Panc1 (cell line): ENCODE measurements at regions not wholly inside any gene's neighbourhood (a gene's known extent, or its start where the extent isn't known, plus 50 kb on each side); places are given as distances from the start of the nearest gene placed in this dataset.

ENCODE experiments used
- ATAC-seq: fragments of 200-7000 bp; cut with Tn5 transposase; 2 replicates; pipeline ENCODE4 v1.9.1; 2020; ENCODE audit warnings: mild to moderate bottlenecking, moderate library complexity
- BruUV-seq: library from RNA; stranded (reverse); fragments of 400-500 nt; replicated peaks from 2 replicates; lab custom pipeline; 2021; lab: Mats Ljungman, UMichigan
- CTCF ChIA-PET: fragments of 300-600 bp; sonication (Branson Sonifier 250); formaldehyde crosslinking; loops from one replicate; lab custom pipeline; 2022; ENCODE audit warnings: antibody characterized with exemption; lab: Charles Lee
- POLR2A ChIA-PET: fragments of 300-600 bp; sonication (Branson Sonifier 250); formaldehyde crosslinking; loops from one replicate; lab custom pipeline; 2022; ENCODE audit warnings: antibody characterized with exemption; lab: Charles Lee
- DNase-seq: peaks from one replicate; pipeline ENCODE4 v3.0.0-alpha.2; 2010; ENCODE audit warnings: low read depth, low spot score
- H3K27ac ChIP-seq: 2 replicates; pipeline ENCODE4 v1.5.1; 2011; ENCODE audit warnings: mild to moderate bottlenecking, low read length, inconsistent platforms
- H3K27me3 ChIP-seq: fragments of 200-500 bp; sonication (Bioruptor generic); 2 replicates; pipeline ENCODE4 v1.6.0; 2014; ENCODE audit warnings: low read length, inconsistent platforms; ENCODE audit not compliant: control insufficient read depth, insufficient read depth
- H3K36me3 ChIP-seq: fragments of 200-500 bp; sonication (Bioruptor generic); 2 replicates; pipeline ENCODE4 v1.5.1; 2014; ENCODE audit warnings: inconsistent platforms, mild to moderate bottlenecking, low read length, moderate library complexity; ENCODE audit not compliant: control insufficient read depth, insufficient read depth
- H3K4me1 ChIP-seq: 2 replicates; pipeline ENCODE4 v1.5.1; 2011; ENCODE audit warnings: inconsistent platforms, mild to moderate bottlenecking, low read length, moderate library complexity; ENCODE audit not compliant: control insufficient read depth, insufficient read depth
- H3K4me3 ChIP-seq, 2 experiments: 2 replicates each; pipeline ENCODE4 v1.5.1; 2011 to 2012; ENCODE audit warnings: low read depth in 2 of 2, low read length in 2 of 2, mild to moderate bottlenecking in 2 of 2, inconsistent platforms in 1 of 2, moderate library complexity in 1 of 2
- H3K9me3 ChIP-seq: fragments of 200-500 bp; sonication (Bioruptor generic); 2 replicates; pipeline ENCODE4 v1.5.1; 2014; ENCODE audit warnings: low read depth, mild to moderate bottlenecking, inconsistent platforms, low read length, moderate library complexity; ENCODE audit not compliant: control insufficient read depth, insufficient read depth
- CTCF ChIP-seq: fragments of 450-650 bp; IDR thresholded peaks from 2 replicates; pipeline ENCODE4 v1.5.1; 2017; ENCODE audit warnings: mild to moderate bottlenecking
- POLR2AphosphoS5 ChIP-seq: IDR thresholded peaks from 2 replicates; pipeline ENCODE4 v1.6.1; 2012; ENCODE audit warnings: mild to moderate bottlenecking, low read depth, low read length, moderate library complexity
- REST ChIP-seq, 2 experiments: IDR thresholded peaks; 2 replicates each; pipeline ENCODE4 v1.6.1; 2011 to 2012; ENCODE audit warnings: low read depth in 2 of 2, control low read depth in 1 of 2, low read length in 1 of 2, mild to moderate bottlenecking in 1 of 2, moderate library complexity in 1 of 2; ENCODE audit not compliant: insufficient read depth in 1 of 2
- SIN3A ChIP-seq: IDR thresholded peaks from 2 replicates; pipeline ENCODE4 v1.6.1; 2012; ENCODE audit warnings: low read depth, mild to moderate bottlenecking, low read length, moderate library complexity, borderline replicate concordance; ENCODE audit not compliant: insufficient read depth
- TCF7L2 ChIP-seq: IDR thresholded peaks from 2 replicates; pipeline ENCODE4 v1.6.1; 2011; ENCODE audit warnings: mild to moderate bottlenecking, low read depth, low read length, inconsistent platforms
- in situ Hi-C: cut with HindIII; loops from 2 replicates; pipeline ENCODE4 v1.10.0; 2016; ENCODE audit warnings: low sequenced_read_pairs, low pct_unique_long_range_greater_than_20kb
- intact Hi-C: fragments of 100-400 bp; cut with micrococcal nuclease; formaldehyde crosslinking; loops from one replicate; pipeline ENCODE4 v1.10.0; 2022; ENCODE audit not compliant: unreplicated experiment

GRCh38 chr1:70893381-70893780 is 154.2 kb downstream of the PTGER3 start:
- Histone ChIP-seq H3K36me3 (no peaks in the 10 kb centered on the region), H3K4me3 (no peak overlapping the region), H3K9me3 (no peaks in the 10 kb centered on the region), H3K4me1 (no peaks in the 10 kb centered on the region), H3K27me3 (no peaks in the 10 kb centered on the region), H3K27ac (no peak overlapping the region)
- DNase-seq, result no peak
- in situ Hi-C loops (no loop called here), intact Hi-C loops (no loop called here)
- TF ChIP-seq SIN3A (no peak), CTCF (no peak), POLR2AphosphoS5 (no peak), TCF7L2 (no peak), REST (IDR thresholded peaks at IDR 0.05; ENCODE audit: insufficient read depth in 1 of 2, low read depth in 2 of 2, low read length in 1 of 2) (no peak)
- no TSS peak for BruUV-seq
- POLR2A ChIA-PET, result no interaction called here
- CTCF ChIA-PET, result no interaction called here
- no peak for ATAC-seq

- no peak overlapping the region for H3K27ac ChIP-seq
- in situ Hi-C loops, result no loop called here
- no peaks in the 10 kb centered on the region for H3K36me3 ChIP-seq
- BruUV-seq, result no TSS peak
- POLR2A ChIA-PET, result no interaction called here
- CTCF ChIA-PET, result no interaction called here
- intact Hi-C loops, result no loop called here
- H3K4me3 ChIP-seq, result no peak overlapping the region
- no peak for ATAC-seq
- DNase-seq, result no peak
- H3K4me1 ChIP-seq, result no peaks in the 10 kb centered on the region
- no peaks in the 10 kb centered on the region for H3K27me3 ChIP-seq
- no peak for TF ChIP-seq REST (IDR thresholded peaks at IDR 0.05; ENCODE audit: insufficient read depth in 1 of 2, low read depth in 2 of 2, low read length in 1 of 2)
- no peak for TF ChIP-seq SIN3A
- no peak for TF ChIP-seq TCF7L2
- no peak for TF ChIP-seq CTCF
- TF ChIP-seq POLR2AphosphoS5, result no peak
- no peaks in the 10 kb centered on the region for H3K9me3 ChIP-seq
Measured at GRCh38 chr1:70895531-70895930, 152.1 kb downstream of the PTGER3 start.
